Astrocyte of the spinal cord (primary cell): ENCODE measurements at regions not wholly inside any gene's neighbourhood (a gene's known extent, or its start where the extent isn't known, plus 50 kb on each side); places are given as distances from the start of the nearest gene placed in this dataset.
A peak's percentile ranks its signal among the peaks of the same experiment; 100 is the strongest.

ENCODE experiments used
- DNase-seq: peaks from one replicate; pipeline ENCODE4 v3.0.0; 2011; ENCODE audit warnings: low read depth, low spot score
- H3K4me3 ChIP-seq: 2 replicates; pipeline ENCODE4 v1.5.1; 2011; ENCODE audit warnings: low read depth, mild to moderate bottlenecking, low read length, moderate library complexity
- in situ Hi-C: cut with HindIII; loops from 2 replicates; pipeline ENCODE4 v1.10.0; 2017; ENCODE audit warnings: low sequenced_read_pairs
- TF ChIP-seq, protein P1 (sequence below): IDR thresholded peaks from 2 replicates; pipeline ENCODE4 v1.5.1; 2012; ENCODE audit warnings: low read depth, mild to moderate bottlenecking, low read length, inconsistent platforms

DNA sequence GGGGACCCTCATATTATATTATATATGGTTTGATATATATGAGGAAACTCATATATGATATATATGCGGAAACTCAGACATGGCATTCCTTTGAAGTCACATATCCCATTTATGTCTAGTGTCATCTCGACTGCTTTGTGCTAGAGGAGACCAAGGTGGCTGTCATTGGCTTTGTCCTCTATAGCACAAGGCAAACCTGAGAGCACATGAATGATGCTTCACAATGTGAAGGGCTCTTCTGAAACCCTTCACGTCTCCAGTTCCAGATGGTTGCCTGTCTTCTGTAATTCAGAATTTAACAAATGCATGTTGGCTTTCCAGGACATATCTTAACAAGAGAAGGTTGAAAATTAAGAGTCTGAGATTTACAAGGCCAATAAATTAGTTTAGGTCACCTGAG is 303.6 kb downstream of the BARHL2 start:
- DNase-seq = no peak
- no peak overlapping the region for H3K4me3 ChIP-seq
- in situ Hi-C loops = no loop called here
- TF ChIP-seq, protein P1, sequence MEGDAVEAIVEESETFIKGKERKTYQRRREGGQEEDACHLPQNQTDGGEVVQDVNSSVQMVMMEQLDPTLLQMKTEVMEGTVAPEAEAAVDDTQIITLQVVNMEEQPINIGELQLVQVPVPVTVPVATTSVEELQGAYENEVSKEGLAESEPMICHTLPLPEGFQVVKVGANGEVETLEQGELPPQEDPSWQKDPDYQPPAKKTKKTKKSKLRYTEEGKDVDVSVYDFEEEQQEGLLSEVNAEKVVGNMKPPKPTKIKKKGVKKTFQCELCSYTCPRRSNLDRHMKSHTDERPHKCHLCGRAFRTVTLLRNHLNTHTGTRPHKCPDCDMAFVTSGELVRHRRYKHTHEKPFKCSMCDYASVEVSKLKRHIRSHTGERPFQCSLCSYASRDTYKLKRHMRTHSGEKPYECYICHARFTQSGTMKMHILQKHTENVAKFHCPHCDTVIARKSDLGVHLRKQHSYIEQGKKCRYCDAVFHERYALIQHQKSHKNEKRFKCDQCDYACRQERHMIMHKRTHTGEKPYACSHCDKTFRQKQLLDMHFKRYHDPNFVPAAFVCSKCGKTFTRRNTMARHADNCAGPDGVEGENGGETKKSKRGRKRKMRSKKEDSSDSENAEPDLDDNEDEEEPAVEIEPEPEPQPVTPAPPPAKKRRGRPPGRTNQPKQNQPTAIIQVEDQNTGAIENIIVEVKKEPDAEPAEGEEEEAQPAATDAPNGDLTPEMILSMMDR = no peak

DNA sequence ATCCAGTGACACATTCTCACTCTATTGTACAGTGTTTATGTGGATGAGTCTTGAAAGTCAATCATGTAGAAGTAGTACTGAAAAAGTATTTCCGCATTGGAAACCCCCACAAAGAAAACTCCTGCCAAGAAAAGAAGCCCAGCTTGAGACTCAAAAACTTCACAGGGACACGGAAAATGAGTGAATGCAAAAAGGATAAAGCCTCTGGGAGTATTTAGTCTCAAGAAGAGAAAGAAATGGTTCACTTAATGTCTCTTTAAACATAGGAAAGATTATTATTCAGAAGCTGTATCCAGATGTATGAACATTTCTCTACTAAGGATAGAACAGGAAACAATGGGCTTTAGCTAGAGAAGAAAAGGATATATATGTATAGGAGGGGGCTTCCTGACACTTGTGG is 304.5 kb downstream of the BARHL2 start:
- TF ChIP-seq, protein P1 = no peak
- no peak for DNase-seq
- in situ Hi-C loops = no loop called here
- H3K4me3 ChIP-seq = no peak overlapping the region

DNA sequence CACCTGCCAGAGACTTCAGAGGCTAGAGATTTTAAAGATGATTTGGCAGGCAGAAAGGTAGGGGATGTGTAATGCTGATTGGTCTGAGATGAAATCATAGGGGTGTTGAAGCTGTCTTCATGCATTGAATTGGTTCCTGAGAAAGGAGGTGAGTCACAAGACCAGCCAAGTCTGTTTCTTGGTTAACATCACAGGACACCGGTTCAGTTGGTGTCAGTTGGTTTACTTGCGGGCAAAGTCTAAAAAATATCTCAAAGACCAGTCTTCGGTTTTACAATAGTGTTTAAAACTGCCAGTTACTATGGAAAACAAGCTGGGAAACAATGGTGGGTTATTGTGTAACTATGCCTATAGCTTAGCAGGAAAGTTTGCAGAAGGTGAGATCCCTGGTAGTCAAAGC is 305.9 kb downstream of the BARHL2 start:
- in situ Hi-C loops = no loop called here
- TF ChIP-seq, protein P1 = no peak
- DNase-seq = no peak
- H3K4me3 ChIP-seq = no peak overlapping the region

DNA sequence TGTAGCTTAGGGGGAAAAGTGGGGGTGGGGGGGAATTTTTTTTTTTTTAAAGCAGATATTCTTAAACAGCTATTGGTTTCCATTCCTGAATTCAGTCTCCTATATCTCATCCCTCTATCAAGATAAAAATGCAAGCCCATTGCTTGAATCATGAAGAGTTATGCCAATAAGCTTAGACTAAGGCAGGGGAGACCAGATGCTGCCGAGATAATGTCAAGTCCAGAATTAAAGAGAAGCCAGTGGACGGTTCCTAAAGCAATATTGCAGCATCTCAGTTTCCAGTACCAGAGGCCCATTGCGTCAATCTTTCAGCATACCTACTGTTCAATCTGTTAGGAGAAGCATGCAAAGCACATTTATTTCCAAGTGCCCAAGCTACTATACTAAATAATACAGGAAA is 309.4 kb downstream of the BARHL2 start:
- no peak overlapping the region for H3K4me3 ChIP-seq
- no peak for DNase-seq
- in situ Hi-C loops = no loop called here
- TF ChIP-seq, protein P1 = no peak

DNA sequence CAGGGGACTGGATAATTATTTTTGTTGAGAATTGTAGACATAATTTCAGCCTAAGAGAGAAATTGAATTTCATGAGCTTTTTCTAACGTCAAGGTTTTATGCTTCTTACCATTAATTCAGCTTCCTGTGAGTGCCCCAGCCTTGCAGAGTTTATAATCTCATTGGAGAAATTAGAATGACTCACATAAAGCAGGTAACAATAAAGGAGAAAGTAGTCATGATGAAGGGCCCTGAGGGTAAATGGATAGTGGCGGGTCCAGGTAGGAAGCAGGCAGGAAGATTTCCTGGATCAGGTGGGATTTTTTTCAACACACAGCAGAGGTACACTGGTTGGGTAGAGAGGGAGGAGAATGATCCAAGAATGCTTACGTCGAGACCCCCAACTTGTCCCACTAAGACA is 311.4 kb downstream of the BARHL2 start:
- DNase-seq = no peak
- no peak overlapping the region for H3K4me3 ChIP-seq
- in situ Hi-C loops = no loop called here
- TF ChIP-seq, protein P1 = no peak

DNA sequence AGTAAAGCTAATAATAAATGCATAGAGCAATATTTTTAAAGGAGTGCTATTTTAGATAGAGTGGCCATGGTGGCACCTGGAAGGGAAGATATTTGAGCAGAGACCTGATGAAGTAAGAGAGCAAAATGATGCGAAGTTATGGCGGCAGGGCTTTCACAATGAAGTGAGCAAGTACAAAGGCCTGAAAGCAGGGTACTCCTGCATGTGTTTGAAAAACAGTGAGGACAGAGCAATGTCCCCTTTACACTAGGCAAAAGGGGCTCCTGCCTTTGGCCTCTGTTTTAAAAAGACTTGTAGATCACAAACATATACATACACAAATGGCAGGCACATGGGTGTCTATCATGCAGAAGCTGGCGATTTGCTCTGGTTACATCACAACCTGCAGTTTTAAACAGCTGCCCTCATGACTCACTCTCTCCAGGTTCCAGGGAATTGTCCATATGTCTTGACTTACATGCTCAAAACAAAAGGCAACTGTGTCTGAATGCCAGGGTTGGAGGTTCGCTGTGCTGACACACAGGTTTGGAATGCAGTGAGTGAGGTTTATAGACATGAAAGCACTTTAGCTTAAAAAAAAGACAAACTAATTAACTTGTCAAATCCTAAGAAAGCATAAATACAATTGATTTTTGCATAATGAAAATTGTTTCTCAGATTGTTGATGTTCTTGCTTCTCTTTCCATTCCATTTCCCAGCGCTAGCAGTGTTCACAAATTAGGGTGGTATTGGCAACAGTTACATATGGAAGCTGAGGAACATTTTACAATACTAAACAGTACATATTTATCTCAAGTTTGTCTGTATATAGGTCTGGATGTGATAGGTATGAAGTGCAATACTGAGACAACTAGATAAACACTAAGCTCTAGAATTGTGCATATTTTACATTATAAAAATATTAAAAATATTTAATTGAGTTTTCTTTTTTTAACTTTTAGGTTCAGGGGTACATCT is 313.9 kb downstream of the BARHL2 start:
- in situ Hi-C loops = no loop called here
- H3K4me3 ChIP-seq = no peak overlapping the region
- peak; percentile 98 for DNase-seq
- TF ChIP-seq, protein P1 = no peak
